Thyroid gland (tissue), 4 donors: ENCODE measurements at regions not wholly inside any gene's neighbourhood (a gene's known extent, or its start where the extent isn't known, plus 50 kb on each side); places are given as distances from the start of the nearest gene placed in this dataset.

Experiments
- POLR2A ChIP-seq, 2 donors: fragments of 450-650 bp; IDR thresholded peaks; one replicate each; pipeline ENCODE4 v1.6.1; 2017; ENCODE audit warnings: antibody characterized with exemption in 2 of 2, mild to moderate bottlenecking in 2 of 2, moderate library complexity in 1 of 2
- TF ChIP-seq, protein P1 (sequence below), 6 experiments: fragments of 200-600 bp in 3 of 6; fragments of 450-650 bp in 3 of 6; sonication (generic) in 3 of 6; IDR thresholded peaks; one replicate each; pipeline ENCODE4 v1.5.1; 2016 to 2019; ENCODE audit warnings: antibody characterized with exemption in 6 of 6, mild to moderate bottlenecking in 2 of 6, inconsistent platforms in 1 of 6, moderate library complexity in 1 of 6

DNA sequence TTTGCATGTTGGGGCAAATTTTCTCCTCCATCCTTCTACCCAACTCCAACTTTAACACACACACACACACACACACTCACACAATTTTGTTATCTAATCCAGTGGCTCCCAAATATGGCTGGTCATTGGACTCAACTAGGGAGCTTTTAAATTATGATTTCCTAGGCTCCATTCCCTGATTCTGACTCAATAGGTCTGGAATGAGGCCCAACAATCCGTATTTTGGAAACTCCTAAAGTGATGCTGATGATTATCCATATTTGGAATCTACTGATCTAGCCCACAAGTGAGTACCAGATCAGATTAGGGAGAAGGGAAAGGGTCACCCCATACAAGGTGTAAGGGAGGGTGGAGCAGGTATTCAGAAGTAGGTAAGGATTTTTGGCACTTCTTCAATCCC is 309.7 kb downstream of the TLE1 start:
- TF ChIP-seq, protein P1, sequence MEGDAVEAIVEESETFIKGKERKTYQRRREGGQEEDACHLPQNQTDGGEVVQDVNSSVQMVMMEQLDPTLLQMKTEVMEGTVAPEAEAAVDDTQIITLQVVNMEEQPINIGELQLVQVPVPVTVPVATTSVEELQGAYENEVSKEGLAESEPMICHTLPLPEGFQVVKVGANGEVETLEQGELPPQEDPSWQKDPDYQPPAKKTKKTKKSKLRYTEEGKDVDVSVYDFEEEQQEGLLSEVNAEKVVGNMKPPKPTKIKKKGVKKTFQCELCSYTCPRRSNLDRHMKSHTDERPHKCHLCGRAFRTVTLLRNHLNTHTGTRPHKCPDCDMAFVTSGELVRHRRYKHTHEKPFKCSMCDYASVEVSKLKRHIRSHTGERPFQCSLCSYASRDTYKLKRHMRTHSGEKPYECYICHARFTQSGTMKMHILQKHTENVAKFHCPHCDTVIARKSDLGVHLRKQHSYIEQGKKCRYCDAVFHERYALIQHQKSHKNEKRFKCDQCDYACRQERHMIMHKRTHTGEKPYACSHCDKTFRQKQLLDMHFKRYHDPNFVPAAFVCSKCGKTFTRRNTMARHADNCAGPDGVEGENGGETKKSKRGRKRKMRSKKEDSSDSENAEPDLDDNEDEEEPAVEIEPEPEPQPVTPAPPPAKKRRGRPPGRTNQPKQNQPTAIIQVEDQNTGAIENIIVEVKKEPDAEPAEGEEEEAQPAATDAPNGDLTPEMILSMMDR (IDR thresholded peaks at IDR 0.05): no peak
- TF ChIP-seq POLR2A (IDR thresholded peaks at IDR 0.05): no peak
